ENCODE measurements at regions not wholly inside any gene's neighbourhood (a gene's known extent, or its start where the extent isn't known, plus 50 kb on each side); places are given as distances from the start of the nearest gene placed in this dataset.

DNA sequence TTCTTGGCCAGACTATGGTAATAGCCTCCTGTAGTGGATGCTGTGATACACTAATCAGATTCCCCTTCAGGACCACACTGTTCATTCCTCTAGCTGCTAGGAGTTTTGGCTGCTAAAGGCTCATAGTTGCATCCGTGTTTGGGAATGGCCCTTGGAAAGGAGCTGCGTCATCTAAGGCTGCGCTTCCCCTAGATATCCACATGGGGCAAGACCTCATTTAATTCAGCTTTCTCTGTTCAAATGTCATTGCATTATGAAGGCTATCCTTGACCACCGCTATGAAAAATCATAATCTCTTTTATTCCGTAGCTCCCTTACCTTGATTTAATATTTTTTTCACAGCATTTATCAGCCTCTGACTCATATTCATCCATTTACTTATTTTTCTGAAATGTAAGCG lies 258.3 kb upstream of the NR4A3 start:
- Histone ChIP-seq H3K27me3 (replicated peaks) (no peaks in the 10 kb centered on the region), H3K27ac (no peak overlapping the region), H3K36me3 (replicated peaks) (no peaks in the 10 kb centered on the region), H3K4me3 (ENCODE audit: low read depth, low read length) (no peak overlapping the region)
- DNase-seq, result no peak
- TF ChIP-seq, protein P1, sequence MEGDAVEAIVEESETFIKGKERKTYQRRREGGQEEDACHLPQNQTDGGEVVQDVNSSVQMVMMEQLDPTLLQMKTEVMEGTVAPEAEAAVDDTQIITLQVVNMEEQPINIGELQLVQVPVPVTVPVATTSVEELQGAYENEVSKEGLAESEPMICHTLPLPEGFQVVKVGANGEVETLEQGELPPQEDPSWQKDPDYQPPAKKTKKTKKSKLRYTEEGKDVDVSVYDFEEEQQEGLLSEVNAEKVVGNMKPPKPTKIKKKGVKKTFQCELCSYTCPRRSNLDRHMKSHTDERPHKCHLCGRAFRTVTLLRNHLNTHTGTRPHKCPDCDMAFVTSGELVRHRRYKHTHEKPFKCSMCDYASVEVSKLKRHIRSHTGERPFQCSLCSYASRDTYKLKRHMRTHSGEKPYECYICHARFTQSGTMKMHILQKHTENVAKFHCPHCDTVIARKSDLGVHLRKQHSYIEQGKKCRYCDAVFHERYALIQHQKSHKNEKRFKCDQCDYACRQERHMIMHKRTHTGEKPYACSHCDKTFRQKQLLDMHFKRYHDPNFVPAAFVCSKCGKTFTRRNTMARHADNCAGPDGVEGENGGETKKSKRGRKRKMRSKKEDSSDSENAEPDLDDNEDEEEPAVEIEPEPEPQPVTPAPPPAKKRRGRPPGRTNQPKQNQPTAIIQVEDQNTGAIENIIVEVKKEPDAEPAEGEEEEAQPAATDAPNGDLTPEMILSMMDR (IDR thresholded peaks at IDR 0.05; ENCODE audit: low read depth, low read length, missing control alignments), result peak; percentile 43
- in situ Hi-C loops (cut with HindIII; ENCODE audit: low pct_ligation_motif_present, low sequenced_read_pairs), result no loop called here

DNA sequence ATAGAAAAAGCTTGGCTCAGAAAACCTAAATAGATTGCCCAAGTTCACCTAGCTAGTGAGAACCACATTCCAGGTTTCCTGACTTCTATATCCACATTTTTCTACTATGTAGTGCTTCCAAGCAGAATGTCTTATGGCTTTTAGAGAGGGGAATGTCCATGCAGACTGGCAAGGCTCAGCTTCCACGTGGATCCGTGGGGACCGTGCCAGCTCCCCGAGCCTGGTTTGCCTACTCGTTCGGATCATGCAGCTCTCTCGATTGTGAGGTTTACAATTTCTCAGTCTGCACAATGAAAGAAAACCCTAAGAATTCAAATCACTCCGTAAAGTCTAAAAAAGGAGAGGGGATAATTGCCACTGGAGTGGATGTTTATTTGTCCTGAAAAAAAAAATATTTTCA lies 256.5 kb upstream of the NR4A3 start:
- TF ChIP-seq, protein P1 (IDR thresholded peaks at IDR 0.05; ENCODE audit: low read depth, low read length, missing control alignments), result no peak
- Histone ChIP-seq H3K4me3 (ENCODE audit: low read depth, low read length) (no peak overlapping the region), H3K36me3 (replicated peaks) (no peaks in the 10 kb centered on the region), H3K27me3 (replicated peaks) (no peaks in the 10 kb centered on the region), H3K27ac (no peak overlapping the region)
- no peak for DNase-seq
- in situ Hi-C loops (cut with HindIII; ENCODE audit: low pct_ligation_motif_present, low sequenced_read_pairs), result no loop called here

DNA sequence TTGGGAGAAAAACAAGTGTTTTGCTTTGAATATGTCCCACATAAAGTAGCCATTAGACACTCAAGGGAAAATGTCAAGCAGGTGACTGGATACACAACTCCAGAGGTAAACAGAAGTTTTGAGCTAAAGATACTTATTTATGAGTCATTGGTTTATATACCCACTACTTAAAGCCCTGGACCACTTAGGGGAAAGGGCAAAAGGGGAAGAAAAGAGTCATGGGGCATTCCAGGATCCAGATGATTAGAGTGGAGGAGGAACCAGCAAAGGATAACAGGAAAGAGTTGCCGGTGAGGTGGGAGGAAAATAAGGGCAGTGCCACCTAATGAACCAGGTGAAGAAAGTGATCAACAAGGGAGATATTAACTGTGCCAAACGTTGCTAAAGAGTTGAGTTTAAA lies 254.2 kb upstream of the NR4A3 start:
- TF ChIP-seq, protein P1 (IDR thresholded peaks at IDR 0.05; ENCODE audit: low read depth, low read length, missing control alignments), result no peak
- no peak for DNase-seq

DNA sequence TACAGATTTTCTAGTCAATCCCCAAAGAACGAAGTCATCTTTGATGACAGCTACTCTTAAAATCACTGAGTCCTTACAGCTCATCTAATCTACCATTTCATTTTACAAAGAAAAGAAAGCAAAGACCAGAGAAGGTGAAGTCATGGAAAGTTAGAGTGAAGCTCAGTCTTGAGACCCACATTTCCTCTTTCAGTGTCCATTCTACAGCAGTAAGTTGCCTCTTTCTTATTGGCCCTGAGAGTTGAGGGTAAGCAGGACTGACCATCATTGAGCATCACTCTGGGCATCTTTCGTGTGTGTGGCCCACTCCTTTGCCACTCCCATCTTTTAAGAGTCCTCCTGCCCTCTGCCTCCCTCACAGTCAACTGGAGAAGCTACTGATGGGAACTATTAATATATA lies 251.8 kb upstream of the NR4A3 start:
- DNase-seq, result no peak
- H3K36me3 ChIP-seq (replicated peaks), result no peaks in the 10 kb centered on the region
- H3K27me3 ChIP-seq (replicated peaks), result no peaks in the 10 kb centered on the region
- in situ Hi-C loops (cut with HindIII; ENCODE audit: low pct_ligation_motif_present, low sequenced_read_pairs), result no loop called here
- no peak overlapping the region for H3K27ac ChIP-seq
- TF ChIP-seq, protein P1 (IDR thresholded peaks at IDR 0.05; ENCODE audit: low read depth, low read length, missing control alignments), result no peak
- H3K4me3 ChIP-seq (ENCODE audit: low read depth, low read length), result no peak overlapping the region

More for the DNA sequence above, 254.2 kb upstream of the NR4A3 start:
- Histone ChIP-seq H3K4me3 (ENCODE audit: low read depth, low read length) (no peak overlapping the region), H3K36me3 (replicated peaks) (no peaks in the 10 kb centered on the region), H3K27ac (no peak overlapping the region), H3K27me3 (replicated peaks) (no peaks in the 10 kb centered on the region)
- in situ Hi-C loops (cut with HindIII; ENCODE audit: low pct_ligation_motif_present, low sequenced_read_pairs), result no loop called here

DNA sequence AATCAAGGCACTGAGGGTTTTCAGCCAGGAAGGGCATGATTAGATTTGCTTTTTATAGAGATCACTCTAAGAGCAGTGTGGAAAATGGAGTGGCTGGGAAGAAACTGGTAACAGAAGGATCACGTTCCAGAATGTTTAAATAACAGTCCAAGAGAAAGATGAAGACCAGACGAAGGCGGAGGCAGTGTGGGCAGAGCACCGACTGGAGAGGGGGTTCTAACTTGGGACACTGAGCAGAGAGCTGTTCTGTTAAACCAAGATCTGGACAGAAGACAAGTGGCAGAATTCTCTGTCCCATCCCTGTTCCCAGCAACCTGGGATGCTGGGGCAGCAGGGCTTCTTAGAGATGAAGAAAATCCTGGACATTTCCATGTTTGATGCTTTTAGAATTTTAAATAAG lies 249.1 kb upstream of the NR4A3 start:
- in situ Hi-C loops (cut with HindIII; ENCODE audit: low pct_ligation_motif_present, low sequenced_read_pairs), result no loop called here
- no peak for DNase-seq
- no peaks in the 10 kb centered on the region for H3K36me3 ChIP-seq (replicated peaks)
- H3K4me3 ChIP-seq (ENCODE audit: low read depth, low read length), result no peak overlapping the region
- TF ChIP-seq, protein P1 (IDR thresholded peaks at IDR 0.05; ENCODE audit: low read depth, low read length, missing control alignments), result no peak
- H3K27ac ChIP-seq, result no peak overlapping the region
- H3K27me3 ChIP-seq (replicated peaks), result no peaks in the 10 kb centered on the region

DNA sequence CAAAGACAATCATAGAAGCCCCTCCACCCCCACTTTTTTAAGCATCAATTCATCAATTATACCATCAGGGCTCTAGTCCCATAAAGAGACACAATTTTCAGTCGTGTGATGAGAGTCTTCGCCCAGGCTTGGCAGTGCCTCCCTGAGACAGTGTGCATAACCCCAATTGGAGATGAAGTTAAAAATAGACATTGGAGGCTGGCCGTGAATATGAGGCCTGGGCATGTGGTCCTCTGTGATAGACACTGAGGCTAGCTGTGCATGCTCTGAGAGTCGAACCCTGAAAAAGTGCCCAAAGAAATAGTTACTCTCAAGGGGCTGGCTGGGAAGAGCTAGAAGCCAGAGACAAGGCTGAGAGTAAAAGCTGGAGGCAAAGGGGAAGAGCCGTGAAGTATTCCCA lies 248.6 kb upstream of the NR4A3 start:
- Histone ChIP-seq H3K4me3 (ENCODE audit: low read depth, low read length) (no peak overlapping the region), H3K27me3 (replicated peaks) (no peaks in the 10 kb centered on the region), H3K36me3 (replicated peaks) (no peaks in the 10 kb centered on the region), H3K27ac (no peak overlapping the region)
- no peak for DNase-seq
- TF ChIP-seq, protein P1 (IDR thresholded peaks at IDR 0.05; ENCODE audit: low read depth, low read length, missing control alignments), result no peak
- in situ Hi-C loops (cut with HindIII; ENCODE audit: low pct_ligation_motif_present, low sequenced_read_pairs), result no loop called here

Data from brain microvascular endothelial cell (primary cell).